CD14-positive monocyte (primary cell): ENCODE measurements at regions not wholly inside any gene's neighbourhood (a gene's known extent, or its start where the extent isn't known, plus 50 kb on each side); places are given as distances from the start of the nearest gene placed in this dataset.

Source experiments
- DNase-seq, 3 donors: peaks; one replicate each; pipeline ENCODE4 v3.0.0-alpha.2; 2011 to 2022
- H2AFZ ChIP-seq: 2 replicates; pipeline ENCODE4 v1.6.0; 2012; ENCODE audit warnings: mild to moderate bottlenecking, low read depth, low read length, inconsistent platforms; ENCODE audit not compliant: insufficient read depth, poor library complexity, severe bottlenecking
- H3K27ac ChIP-seq, 2 donors: 1 replicate in 1 of 2; 2 replicates in 1 of 2; pipeline ENCODE4 v1.5.1; 2012 to 2013; ENCODE audit warnings: low read length in 2 of 2, control low read depth in 1 of 2, inconsistent platforms in 1 of 2, low read depth in 1 of 2, mild to moderate bottlenecking in 1 of 2
- H3K27me3 ChIP-seq, 2 donors: one replicate each; pipeline versions ENCODE4 v1.6.0 to v1.6.1; 2011 to 2013; ENCODE audit warnings: low read length in 2 of 2; ENCODE audit not compliant: control insufficient read depth in 2 of 2, insufficient read depth in 2 of 2
- H3K36me3 ChIP-seq, 2 donors: replicated peaks in 1 of 2; 1 replicate in 1 of 2; 2 replicates in 1 of 2; pipeline versions ENCODE4 v1.5.1 to v1.6.1; 2012 to 2013; ENCODE audit warnings: low read length in 2 of 2, control low read depth in 1 of 2, inconsistent platforms in 1 of 2, mild to moderate bottlenecking in 1 of 2; ENCODE audit not compliant: insufficient read depth in 2 of 2, control insufficient read depth in 1 of 2
- H3K4me1 ChIP-seq, 2 donors: 1 replicate in 1 of 2; 2 replicates in 1 of 2; pipeline versions ENCODE4 v1.5.1 to v1.6.1; 2012 to 2013; ENCODE audit warnings: low read length in 2 of 2, control low read depth in 1 of 2, inconsistent platforms in 1 of 2, mild to moderate bottlenecking in 1 of 2, moderate library complexity in 1 of 2; ENCODE audit not compliant: insufficient read depth in 2 of 2, control insufficient read depth in 1 of 2
- H3K4me2 ChIP-seq: replicated peaks from 2 replicates; pipeline ENCODE3; 2012; ENCODE audit warnings: low read length, moderate library complexity, mild to moderate bottlenecking; ENCODE audit not compliant: poor library complexity, severe bottlenecking; ENCODE audit errors: extremely low read depth
- H3K4me3 ChIP-seq, 3 experiments: fragments of 200-600 bp in 1 of 3; sonication (generic) in 1 of 3; replicated peaks in 1 of 3; 1 replicate in 2 of 3; 2 replicates in 1 of 3; pipeline ENCODE4 v1.5.1; 2011 to 2013; ENCODE audit warnings: low read length in 3 of 3, mild to moderate bottlenecking in 3 of 3, control low read depth in 2 of 3, low read depth in 2 of 3, inconsistent platforms in 1 of 3, moderate library complexity in 1 of 3
- H3K79me2 ChIP-seq: 2 replicates; pipeline ENCODE4 v1.6.0; 2012; ENCODE audit warnings: mild to moderate bottlenecking, control low read depth, inconsistent platforms, low read length, moderate library complexity; ENCODE audit not compliant: insufficient read depth
- H3K9ac ChIP-seq: 2 replicates; pipeline ENCODE4 v1.6.0; 2017; ENCODE audit warnings: low read length, mild to moderate bottlenecking; ENCODE audit not compliant: insufficient read depth, poor library complexity, severe bottlenecking
- H3K9me3 ChIP-seq, 2 donors: replicated peaks in 1 of 2; 1 replicate in 1 of 2; 2 replicates in 1 of 2; pipeline versions ENCODE4 v1.5.1 to v1.6.1; 2012 to 2013; ENCODE audit warnings: low read length in 2 of 2, control low read depth in 1 of 2; ENCODE audit not compliant: control insufficient read depth in 1 of 2, insufficient read depth in 1 of 2
- H4K20me1 ChIP-seq: 2 replicates; pipeline ENCODE4 v1.6.0; 2012; ENCODE audit warnings: mild to moderate bottlenecking, low read length, control low read depth, moderate library complexity; ENCODE audit not compliant: insufficient read depth
- H3K27ac Mint-ChIP-seq, 7 donors: one replicate each; pipeline ENCODE4 v1.8.0; 2020; ENCODE audit warnings: mild to moderate bottlenecking in 7 of 7, mixed read lengths in 7 of 7, moderate library complexity in 6 of 7, inconsistent platforms in 2 of 7
- H3K27me3 Mint-ChIP-seq, 3 donors: one replicate each; pipeline ENCODE4 v1.8.0; 2021 to 2022; ENCODE audit warnings: low read depth in 3 of 3, mild to moderate bottlenecking in 3 of 3, mixed read lengths in 3 of 3, moderate library complexity in 3 of 3, inconsistent platforms in 1 of 3
- H3K36me3 Mint-ChIP-seq, 2 donors: one replicate each; pipeline ENCODE4 v1.8.0; 2020; ENCODE audit warnings: mixed read lengths in 2 of 2, inconsistent platforms in 1 of 2, mild to moderate bottlenecking in 1 of 2
- H3K4me1 Mint-ChIP-seq: one replicate; pipeline ENCODE4 v1.8.0; 2020; ENCODE audit warnings: mild to moderate bottlenecking, mixed read lengths
- H3K4me3 Mint-ChIP-seq, 2 donors: one replicate each; pipeline ENCODE4 v1.8.0; 2020; ENCODE audit warnings: mild to moderate bottlenecking in 2 of 2, mixed read lengths in 2 of 2, moderate library complexity in 1 of 2
- H3K9me3 Mint-ChIP-seq, 7 donors: one replicate each; pipeline ENCODE4 v1.8.0; 2020 to 2022; ENCODE audit warnings: mixed read lengths in 7 of 7, mild to moderate bottlenecking in 6 of 7, moderate library complexity in 6 of 7, inconsistent platforms in 2 of 7
- CTCF ChIP-seq: fragments of 200-600 bp; IDR thresholded peaks from one replicate; pipeline ENCODE4 v1.8.0; 2022; ENCODE audit warnings: antibody characterized with exemption, mild to moderate bottlenecking
- WGBS: methylation state at CpG from one replicate; pipeline ENCODE4 v1.1.5; 2013; ENCODE audit warnings: missing lambda C conversion rate; ENCODE audit not compliant: insufficient coverage; 5-methylcytosine and 5-hydroxymethylcytosine counted together
- intact Hi-C, 2 donors: fragments of 100-400 bp; cut with micrococcal nuclease; formaldehyde crosslinking; loops; one replicate each; pipeline versions ENCODE4 v1.15.0 to v1.15.1; 2023

- Mint-ChIP-seq H3K27ac (no peak overlapping the region), H3K4me3 (no peak overlapping the region), H3K27me3 (no peaks in the 10 kb centered on the region), H3K4me1 (no peaks in the 10 kb centered on the region), H3K9me3 (peaks cover 8 to 15% (median 10%) of the 10 kb centered on the region in 7 donors), H3K36me3 (no peaks in the 10 kb centered on the region)
- no peaks in the 10 kb centered on the region for H3K27me3 ChIP-seq
- no peak for TF ChIP-seq CTCF
- no peak overlapping the region for H2AFZ ChIP-seq
- no peaks in the 10 kb centered on the region for H3K79me2 ChIP-seq
- no peaks in the 10 kb centered on the region for H3K36me3 ChIP-seq
- H3K4me3 ChIP-seq = no peak overlapping the region
- H3K4me2 ChIP-seq = no peak overlapping the region
- H3K4me1 ChIP-seq = no peaks in the 10 kb centered on the region
- no CpG with 5 or more reads among the region's 2 CpGs for WGBS
- no peak overlapping the region for H3K27ac ChIP-seq
- intact Hi-C loops = no loop called here
- H3K9me3 ChIP-seq = peaks cover 0 to 8% of the 10 kb centered on the region in 2 donors
- H4K20me1 ChIP-seq = no peaks in the 10 kb centered on the region
- H3K9ac ChIP-seq = no peak overlapping the region
- no peak for DNase-seq
These were observed 397.4 kb upstream of the TMCO5A start for GRCh38 chr15:37536967-37537605.

- Histone ChIP-seq H3K27ac (no peak overlapping the region), H2AFZ (no peak overlapping the region), H3K9ac (no peak overlapping the region), H3K4me2 (no peak overlapping the region), H3K9me3 (peaks cover 0 to 8% of the 10 kb centered on the region in 2 donors), H3K4me1 (no peaks in the 10 kb centered on the region), H3K27me3 (no peaks in the 10 kb centered on the region), H3K36me3 (no peaks in the 10 kb centered on the region), H3K4me3 (no peak overlapping the region), H4K20me1 (no peaks in the 10 kb centered on the region), H3K79me2 (no peaks in the 10 kb centered on the region)
- intact Hi-C loops = no loop called here
- Mint-ChIP-seq H3K9me3 (peaks cover 4 to 15% (median 10%) of the 10 kb centered on the region in 7 donors), H3K27ac (no peak overlapping the region), H3K27me3 (no peaks in the 10 kb centered on the region), H3K36me3 (no peaks in the 10 kb centered on the region), H3K4me1 (no peaks in the 10 kb centered on the region), H3K4me3 (no peak overlapping the region)
- no peak for DNase-seq
- TF ChIP-seq CTCF = no peak
- no CpG with 5 or more reads among the region's 1 CpG for WGBS
These were observed 396.6 kb upstream of the TMCO5A start for GRCh38 chr15:37537802-37538201.
